Lower lobe of right lung (tissue), 2 donors: ENCODE measurements at regions not wholly inside any gene's neighbourhood (a gene's known extent, or its start where the extent isn't known, plus 50 kb on each side); places are given as distances from the start of the nearest gene placed in this dataset.

Source experiments
- ATAC-seq, 2 donors: fragments of 200-7000 bp; cut with Tn5 transposase; one replicate each; pipeline ENCODE4 v1.9.1; 2020 to 2022; ENCODE audit warnings: mild to moderate bottlenecking in 2 of 2, moderate library complexity in 2 of 2
- DNase-seq: peaks from one replicate; pipeline ENCODE4 v3.0.0-alpha.2; 2020
- H3K27ac ChIP-seq: fragments of 200-600 bp; one replicate; pipeline ENCODE4 v1.8.0; 2022
- H3K27me3 ChIP-seq: fragments of 200-600 bp; one replicate; pipeline ENCODE4 v1.8.0; 2022; ENCODE audit warnings: low read depth
- H3K36me3 ChIP-seq: fragments of 200-600 bp; one replicate; pipeline ENCODE4 v1.8.0; 2022; ENCODE audit warnings: mild to moderate bottlenecking
- H3K4me1 ChIP-seq: fragments of 200-600 bp; one replicate; pipeline ENCODE4 v1.8.0; 2022
- H3K4me3 ChIP-seq: fragments of 200-600 bp; one replicate; pipeline ENCODE4 v1.8.0; 2022; ENCODE audit warnings: mild to moderate bottlenecking
- H3K9me3 ChIP-seq: fragments of 200-600 bp; one replicate; pipeline ENCODE4 v1.8.0; 2022
- CTCF ChIP-seq: fragments of 200-600 bp; IDR thresholded peaks from one replicate; pipeline ENCODE4 v1.8.0; 2022; ENCODE audit warnings: antibody characterized with exemption, mild to moderate bottlenecking
- intact Hi-C: fragments of 100-400 bp; cut with DNase I; formaldehyde crosslinking; loops from one replicate; pipeline ENCODE4 v1.11.0; 2022
- donor health status: DM: no; HTN: yes; CAD: no; lungs with severe emphysema.

- H3K9me3 ChIP-seq = no peaks in the 10 kb centered on the region
- ATAC-seq = no peak
- no peak overlapping the region for H3K4me3 ChIP-seq
- H3K4me1 ChIP-seq = no peaks in the 10 kb centered on the region
- H3K36me3 ChIP-seq = no peaks in the 10 kb centered on the region
- no peaks in the 10 kb centered on the region for H3K27me3 ChIP-seq
- no peak for DNase-seq
- intact Hi-C loops = no loop called here
- H3K27ac ChIP-seq = no peak overlapping the region
- no peak for TF ChIP-seq CTCF
These were observed 238.7 kb upstream of the SOX11 start for GRCh38 chr2:5453220-5454050.

DNA sequence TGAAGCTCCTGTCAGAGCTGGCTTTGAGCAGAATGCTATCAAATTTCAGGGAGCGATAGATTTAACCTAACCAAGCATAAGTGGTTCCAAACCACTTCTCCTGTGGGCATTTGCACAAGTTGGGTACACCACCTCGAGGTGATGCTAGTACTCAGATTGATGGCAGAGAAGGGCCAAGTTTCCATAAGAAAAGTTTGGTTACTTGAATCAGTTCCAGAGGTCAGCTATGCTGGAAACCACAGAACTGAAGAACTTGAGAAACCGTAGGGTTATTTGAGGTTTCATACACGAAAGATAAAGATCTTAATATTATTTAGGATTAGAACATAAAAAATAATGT, 238.2 kb upstream of the SOX11 start:
- ATAC-seq (no peak), DNase-seq (no peak)
- intact Hi-C loops = no loop called here
- Histone ChIP-seq H3K4me3 (no peak overlapping the region), H3K4me1 (no peaks in the 10 kb centered on the region), H3K9me3 (no peaks in the 10 kb centered on the region), H3K36me3 (no peaks in the 10 kb centered on the region), H3K27me3 (no peaks in the 10 kb centered on the region), H3K27ac (no peak overlapping the region)
- TF ChIP-seq CTCF = no peak

GRCh38 chr2:5459041-5459440, 233.1 kb upstream of the SOX11 start:
- DNase-seq = no peak
- H3K4me3 ChIP-seq = no peak overlapping the region
- intact Hi-C loops = no loop called here
- H3K9me3 ChIP-seq = no peaks in the 10 kb centered on the region
- TF ChIP-seq CTCF = no peak
- no peaks in the 10 kb centered on the region for H3K27me3 ChIP-seq
- no peak for ATAC-seq
- H3K4me1 ChIP-seq = no peaks in the 10 kb centered on the region
- H3K27ac ChIP-seq = no peak overlapping the region
- H3K36me3 ChIP-seq = no peaks in the 10 kb centered on the region

DNA sequence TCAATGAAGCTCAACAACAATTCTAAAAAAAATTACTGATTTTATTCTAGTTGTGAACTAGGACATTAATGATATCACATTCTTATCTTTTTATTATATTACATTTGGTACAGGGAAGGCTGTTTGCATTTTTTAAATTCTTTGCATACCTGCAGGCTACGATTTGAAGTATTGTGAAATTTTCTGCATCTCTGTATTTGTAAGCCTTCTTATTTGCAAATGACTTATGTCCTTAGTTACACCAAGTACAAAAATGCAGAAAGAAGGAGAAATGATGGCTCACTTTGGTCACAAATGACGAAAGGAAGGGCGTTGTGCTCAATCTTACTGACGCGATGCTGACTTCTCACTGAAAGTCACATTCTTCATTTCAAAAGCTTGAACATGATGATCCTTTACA, 227.5 kb upstream of the SOX11 start:
- Histone ChIP-seq H3K27ac (no peak overlapping the region), H3K4me3 (no peak overlapping the region), H3K4me1 (no peaks in the 10 kb centered on the region), H3K27me3 (no peaks in the 10 kb centered on the region), H3K9me3 (no peaks in the 10 kb centered on the region), H3K36me3 (no peaks in the 10 kb centered on the region)
- DNase-seq (no peak), ATAC-seq (no peak)
- intact Hi-C loops = no loop called here
- TF ChIP-seq CTCF = no peak

DNA sequence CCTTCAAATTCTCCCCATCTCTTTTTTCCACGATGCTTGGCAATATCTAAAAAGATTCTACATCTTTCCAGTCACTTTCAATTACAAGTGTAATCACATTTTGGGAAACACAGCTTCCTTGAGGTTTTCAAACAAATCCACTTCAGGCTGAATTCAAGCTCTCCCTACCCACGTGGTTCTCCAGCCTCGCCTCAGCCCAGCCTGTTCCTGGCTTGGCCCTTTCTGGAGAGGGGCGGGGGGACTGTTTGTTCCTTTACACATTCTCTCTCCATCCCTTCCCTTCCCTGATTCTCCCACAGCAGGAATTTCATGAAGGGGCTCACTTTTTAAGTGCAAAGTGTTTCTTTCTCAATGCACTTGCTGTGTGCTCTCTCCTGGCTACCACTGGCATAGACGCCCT, 226.3 kb upstream of the SOX11 start:
- intact Hi-C loops = no loop called here
- DNase-seq = no peak

More for the DNA sequence above, 226.3 kb upstream of the SOX11 start:
- Histone ChIP-seq H3K9me3 (no peaks in the 10 kb centered on the region), H3K27ac (no peak overlapping the region), H3K4me1 (no peaks in the 10 kb centered on the region), H3K36me3 (no peaks in the 10 kb centered on the region), H3K27me3 (no peaks in the 10 kb centered on the region), H3K4me3 (no peak overlapping the region)
- no peak for TF ChIP-seq CTCF
- ATAC-seq = peak; percentile 70 to 79
